ENCODE measurements at regions not wholly inside any gene's neighbourhood (a gene's known extent, or its start where the extent isn't known, plus 50 kb on each side); places are given as distances from the start of the nearest gene placed in this dataset.

DNA sequence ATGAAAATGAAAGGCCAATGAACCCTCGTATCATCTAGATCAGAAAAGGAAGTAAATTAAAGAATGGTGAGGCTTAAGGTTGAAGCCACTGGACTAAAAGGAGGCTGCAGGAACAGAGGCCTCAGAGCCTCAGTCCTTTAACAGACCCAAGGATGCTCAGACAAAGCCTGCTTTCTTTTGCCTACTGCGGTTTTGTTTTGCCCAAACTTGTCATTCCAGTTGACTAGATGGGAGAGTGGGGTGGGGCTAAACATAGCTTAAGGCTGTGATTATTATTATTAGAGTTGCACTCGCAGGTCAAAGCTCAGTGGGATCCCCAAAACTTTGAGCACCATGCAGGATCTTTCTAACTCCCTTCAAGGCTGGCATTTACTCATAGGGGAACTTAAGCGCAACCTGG lies 163.9 kb downstream of the RBM46 start:
- ChIA-PET CTCF (no interaction called here), POLR2A (no interaction called here)
- H3K27me3 ChIP-seq (ENCODE audit: control insufficient read depth, insufficient read depth, low read length): no peaks in the 10 kb centered on the region
- H3K4me3 ChIP-seq (ENCODE audit: low read depth, low read length): no peak overlapping the region
- DNase-seq (ENCODE audit: low read depth): no peak
- no peaks in the 10 kb centered on the region for H3K36me3 ChIP-seq (ENCODE audit: control insufficient read depth, insufficient read depth, low read length)
- no peak for TF ChIP-seq CTCF (IDR thresholded peaks at IDR 0.05; ENCODE audit: insufficient read depth, low read depth, low read length)

DNA sequence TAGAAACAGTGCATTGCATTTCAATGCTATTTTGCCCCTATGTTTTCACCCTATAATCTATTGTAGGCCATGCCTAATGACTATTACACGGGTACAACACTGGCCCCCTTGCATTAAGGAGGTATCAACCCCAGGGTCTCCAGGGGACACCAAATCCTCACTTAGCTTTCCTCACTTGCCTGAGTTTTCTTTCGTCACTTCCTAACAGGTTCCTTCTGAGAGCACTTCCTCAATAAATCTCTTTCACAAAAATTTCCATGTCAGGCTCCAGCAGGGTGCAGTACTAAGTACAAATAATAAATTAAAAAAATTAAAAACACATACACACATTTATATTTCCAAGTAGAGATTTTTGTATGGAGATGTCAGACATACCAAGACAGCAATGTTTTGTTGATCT lies 165.0 kb downstream of the RBM46 start:
- Histone ChIP-seq H3K36me3 (ENCODE audit: control insufficient read depth, insufficient read depth, low read length) (no peaks in the 10 kb centered on the region), H3K4me3 (ENCODE audit: low read depth, low read length) (no peak overlapping the region), H3K27me3 (ENCODE audit: control insufficient read depth, insufficient read depth, low read length) (no peaks in the 10 kb centered on the region)
- no peak for TF ChIP-seq CTCF (IDR thresholded peaks at IDR 0.05; ENCODE audit: insufficient read depth, low read depth, low read length)
- DNase-seq (ENCODE audit: low read depth): no peak
- POLR2A ChIA-PET: no interaction called here
- CTCF ChIA-PET: interaction anchor here (0.6 kb wide), 1 partner anchor 323 kb away, joined by 3 read pairs; no protein-coding TSS in a partner anchor

DNA sequence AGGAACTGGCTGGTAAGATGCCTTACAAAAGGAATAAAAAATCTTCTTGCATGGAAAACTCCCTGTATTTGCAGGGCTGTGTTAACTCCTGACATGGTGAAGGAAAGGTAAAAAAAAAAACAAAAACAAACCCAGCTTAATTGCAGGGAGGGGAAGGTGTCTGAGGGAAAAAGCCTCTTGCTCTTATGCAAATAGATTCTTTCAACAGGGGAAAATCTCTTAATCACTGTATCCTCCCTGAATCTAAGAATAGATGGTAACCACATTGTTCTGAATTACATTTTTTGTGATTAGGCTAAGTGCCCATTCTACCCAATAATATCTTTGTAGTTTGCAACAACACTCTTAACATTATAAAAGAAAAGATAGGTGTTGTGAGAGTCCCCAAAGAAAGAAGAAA lies 172.6 kb downstream of the RBM46 start:
- ChIA-PET POLR2A (no interaction called here), CTCF (no interaction called here)
- H3K36me3 ChIP-seq (ENCODE audit: control insufficient read depth, insufficient read depth, low read length): no peaks in the 10 kb centered on the region
- TF ChIP-seq CTCF (IDR thresholded peaks at IDR 0.05; ENCODE audit: insufficient read depth, low read depth, low read length): no peak
- H3K4me3 ChIP-seq (ENCODE audit: low read depth, low read length): no peak overlapping the region
- DNase-seq (ENCODE audit: low read depth): no peak
- no peaks in the 10 kb centered on the region for H3K27me3 ChIP-seq (ENCODE audit: control insufficient read depth, insufficient read depth, low read length)

DNA sequence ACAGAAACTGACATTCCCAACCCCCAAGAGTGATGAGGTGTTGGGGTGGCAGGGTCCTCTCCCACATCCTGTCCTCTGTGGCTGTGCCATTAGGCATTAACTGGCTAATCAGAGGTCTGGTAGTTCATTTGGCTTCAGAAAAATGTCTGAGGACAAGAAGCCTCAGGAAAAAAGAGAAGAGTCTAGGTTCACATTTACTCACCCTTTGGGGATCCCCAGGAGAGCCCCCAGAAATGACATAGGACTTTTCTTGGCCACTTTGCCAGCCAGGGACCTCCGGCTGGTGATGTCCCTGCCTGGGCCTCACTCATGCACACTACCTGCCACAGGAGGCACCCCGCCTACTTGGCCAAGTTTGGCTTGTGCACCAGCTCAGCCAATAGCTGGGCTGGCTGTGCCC lies 173.0 kb downstream of the RBM46 start:
- H3K27me3 ChIP-seq (ENCODE audit: control insufficient read depth, insufficient read depth, low read length): no peaks in the 10 kb centered on the region

GRCh38 chr4:154958121-154958520 lies 177.0 kb downstream of the RBM46 start:
- no peak for TF ChIP-seq CTCF (IDR thresholded peaks at IDR 0.05; ENCODE audit: insufficient read depth, low read depth, low read length)
- no peaks in the 10 kb centered on the region for H3K36me3 ChIP-seq (ENCODE audit: control insufficient read depth, insufficient read depth, low read length)
- H3K4me3 ChIP-seq (ENCODE audit: low read depth, low read length): no peak overlapping the region
- ChIA-PET POLR2A (no interaction called here), CTCF (no interaction called here)
- DNase-seq (ENCODE audit: low read depth): no peak
- H3K27me3 ChIP-seq (ENCODE audit: control insufficient read depth, insufficient read depth, low read length): no peaks in the 10 kb centered on the region

More for the DNA sequence above, 173.0 kb downstream of the RBM46 start:
- Histone ChIP-seq H3K4me3 (ENCODE audit: low read depth, low read length) (no peak overlapping the region), H3K36me3 (ENCODE audit: control insufficient read depth, insufficient read depth, low read length) (no peaks in the 10 kb centered on the region)
- no peak for TF ChIP-seq CTCF (IDR thresholded peaks at IDR 0.05; ENCODE audit: insufficient read depth, low read depth, low read length)
- CTCF ChIA-PET: no interaction called here
- POLR2A ChIA-PET: no interaction called here
- DNase-seq (ENCODE audit: low read depth): no peak
